GM12801 (cell line): ENCODE measurements at regions not wholly inside any gene's neighbourhood (a gene's known extent, or its start where the extent isn't known, plus 50 kb on each side); places are given as distances from the start of the nearest gene placed in this dataset.

ENCODE experiments used
- CTCF ChIP-seq: IDR thresholded peaks from one replicate; pipeline ENCODE4 v1.5.1; 2011; ENCODE audit warnings: control low read depth; ENCODE audit not compliant: insufficient read length; ENCODE audit errors: extremely low read depth

GRCh38 chr17:33987162-33987561, 267.9 kb upstream of the CCL2 start:
- no peak for TF ChIP-seq CTCF

- no peak for TF ChIP-seq CTCF
Measured at GRCh38 chr17:33989361-33990148, 265.5 kb upstream of the CCL2 start.

- TF ChIP-seq CTCF: no peak
Measured at GRCh38 chr17:33990943-33991706, 264.0 kb upstream of the CCL2 start.

DNA sequence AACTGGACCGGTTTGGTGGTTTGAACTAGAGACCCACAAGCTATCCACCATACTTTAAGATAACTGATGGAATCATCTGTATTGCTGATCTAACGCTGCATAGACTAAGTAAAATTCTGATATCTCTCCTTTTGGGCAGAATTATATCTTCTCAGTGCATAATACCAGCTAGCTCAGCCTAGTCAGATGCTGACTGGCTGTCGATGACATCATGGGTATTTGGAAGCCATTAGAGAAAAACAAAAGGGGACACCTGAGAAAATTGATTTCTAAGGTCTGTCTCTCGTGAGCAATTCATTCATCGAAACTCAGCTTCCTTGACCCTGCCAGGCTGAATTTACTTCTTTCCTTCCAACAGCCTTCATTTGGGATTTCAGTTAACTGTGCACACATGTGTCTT, 263.0 kb upstream of the CCL2 start:
- no peak for TF ChIP-seq CTCF

GRCh38 chr17:34000639-34001038, 254.4 kb upstream of the CCL2 start:
- no peak for TF ChIP-seq CTCF

DNA sequence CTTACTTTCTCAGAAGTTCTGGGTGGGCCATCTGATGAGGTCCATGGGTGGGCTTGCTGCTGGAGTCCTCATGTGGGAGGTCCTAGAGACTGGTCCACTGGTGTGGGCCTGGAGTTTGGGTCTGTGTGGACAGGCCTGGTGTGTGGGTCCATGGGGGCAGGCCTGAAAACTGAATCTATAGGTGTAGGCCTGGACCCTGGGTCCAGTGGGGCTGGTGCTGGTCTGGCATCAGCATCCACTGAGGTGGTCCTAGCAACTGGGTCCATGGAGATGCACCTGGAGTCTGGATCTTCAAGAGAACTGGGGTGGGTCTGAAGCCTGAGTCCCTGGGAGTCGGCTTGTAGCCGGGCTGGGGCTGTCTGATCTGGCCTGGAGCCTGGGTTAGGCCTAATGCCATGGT, 253.8 kb upstream of the CCL2 start:
- TF ChIP-seq CTCF: no peak

GRCh38 chr17:34006126-34006525, 249.0 kb upstream of the CCL2 start:
- no peak for TF ChIP-seq CTCF
